ENCODE measurements at regions not wholly inside any gene's neighbourhood (a gene's known extent, or its start where the extent isn't known, plus 50 kb on each side); places are given as distances from the start of the nearest gene placed in this dataset.

- Histone ChIP-seq H3K27me3 (replicated peaks in 1 of 4; ENCODE audit: control extremely low read depth in 1 of 4, control insufficient read depth in 3 of 4, insufficient read depth in 4 of 4, low read length in 3 of 4) (no peaks in the 10 kb centered on the region), H2AFZ (ENCODE audit: insufficient read depth, low read depth, low read length, poor library complexity, severe bottlenecking) (no peak overlapping the region), H3K4me1 (ENCODE audit: control insufficient read depth in 2 of 2, insufficient read depth in 2 of 2, low read length in 2 of 2) (no peaks in the 10 kb centered on the region), H3K4me3 (ENCODE audit: control extremely low read depth in 1 of 5, extremely low read depth in 1 of 5, insufficient read depth in 1 of 5, low read depth in 2 of 5, low read length in 4 of 5) (no peak overlapping the region), H3K9ac (ENCODE audit: low read length) (no peak overlapping the region), H3K79me2 (ENCODE audit: control insufficient read depth, insufficient read depth, low read length) (no peaks in the 10 kb centered on the region), H4K20me1 (ENCODE audit: control insufficient read depth, insufficient read depth, low read length, poor library complexity, severe bottlenecking) (no peaks in the 10 kb centered on the region), H3K4me2 (replicated peaks; ENCODE audit: low read depth, low read length, poor library complexity, severe bottlenecking) (no peak overlapping the region), H3K36me3 (replicated peaks in 1 of 2; ENCODE audit: control extremely low read depth in 1 of 2, control insufficient read depth in 1 of 2, extremely low read depth in 1 of 2, insufficient read depth in 2 of 2, low read length in 1 of 2) (no peaks in the 10 kb centered on the region), H3K27ac (ENCODE audit: low read length in 2 of 2) (no peak overlapping the region), H3K9me3 (ENCODE audit: control extremely low read depth in 1 of 3, control insufficient read depth in 2 of 3, insufficient read depth in 1 of 3, low read length in 2 of 3) (no peaks in the 10 kb centered on the region)
- Mint-ChIP-seq H3K4me1 (no peaks in the 10 kb centered on the region), H3K27me3 (no peaks in the 10 kb centered on the region), H3K4me3 (no peak overlapping the region), H3K9me3 (ENCODE audit: insufficient read depth) (no peaks in the 10 kb centered on the region), H3K27ac (no peak overlapping the region)
- CTCF ChIA-PET: no interaction called here
- POLR2A ChIA-PET: no interaction called here
- ATAC-seq (ENCODE audit: low read depth) (no peak), DNase-seq (no peak)
- TF ChIP-seq CTCF (IDR thresholded peaks at IDR 0.05) (no peak), EZH2 (IDR thresholded peaks at IDR 0.05; ENCODE audit: borderline replicate concordance, insufficient read depth, low read depth, low read length, poor library complexity, severe bottlenecking) (no peak)
- WGBS (ENCODE audit: insufficient coverage): no CpG with 5 or more reads among the region's 1 CpG
- intact Hi-C loops (cut with micrococcal nuclease): no loop called here
Measured at GRCh38 chrX:122703762-122704161, 480.3 kb upstream of the GRIA3 start.

GRCh38 chrX:122739770-122740169 is 444.3 kb upstream of the GRIA3 start:
- no peaks in the 10 kb centered on the region for H3K36me3 ChIP-seq (replicated peaks in 1 of 2; ENCODE audit: control extremely low read depth in 1 of 2, control insufficient read depth in 1 of 2, extremely low read depth in 1 of 2, insufficient read depth in 2 of 2, low read length in 1 of 2)
- no CpG with 5 or more reads among the region's 1 CpG for WGBS (ENCODE audit: insufficient coverage)
- ATAC-seq (ENCODE audit: low read depth) (no peak), DNase-seq (no peak)
- peaks cover 0 to 2% (median 0%) of the 10 kb centered on the region in 3 donors for H3K9me3 ChIP-seq (ENCODE audit: control extremely low read depth in 1 of 3, control insufficient read depth in 2 of 3, insufficient read depth in 1 of 3, low read length in 2 of 3)
- Mint-ChIP-seq H3K27ac (no peak overlapping the region), H3K9me3 (ENCODE audit: insufficient read depth) (no peaks in the 10 kb centered on the region), H3K4me1 (no peaks in the 10 kb centered on the region), H3K27me3 (no peaks in the 10 kb centered on the region), H3K4me3 (no peak overlapping the region)
- intact Hi-C loops (cut with micrococcal nuclease): no loop called here
- H3K79me2 ChIP-seq (ENCODE audit: control insufficient read depth, insufficient read depth, low read length): no peaks in the 10 kb centered on the region
- H3K27me3 ChIP-seq (replicated peaks in 1 of 4; ENCODE audit: control extremely low read depth in 1 of 4, control insufficient read depth in 3 of 4, insufficient read depth in 4 of 4, low read length in 3 of 4): no peaks in the 10 kb centered on the region
- H3K4me2 ChIP-seq (replicated peaks; ENCODE audit: low read depth, low read length, poor library complexity, severe bottlenecking): no peak overlapping the region
- TF ChIP-seq CTCF (IDR thresholded peaks at IDR 0.05) (no peak), EZH2 (IDR thresholded peaks at IDR 0.05; ENCODE audit: borderline replicate concordance, insufficient read depth, low read depth, low read length, poor library complexity, severe bottlenecking) (no peak)
- POLR2A ChIA-PET: no interaction called here
- no peak overlapping the region for H2AFZ ChIP-seq (ENCODE audit: insufficient read depth, low read depth, low read length, poor library complexity, severe bottlenecking)
- H3K4me3 ChIP-seq (ENCODE audit: control extremely low read depth in 1 of 5, extremely low read depth in 1 of 5, insufficient read depth in 1 of 5, low read depth in 2 of 5, low read length in 4 of 5): no peak overlapping the region
- no peak overlapping the region for H3K27ac ChIP-seq (ENCODE audit: low read length in 2 of 2)
- no peak overlapping the region for H3K9ac ChIP-seq (ENCODE audit: low read length)
- no peaks in the 10 kb centered on the region for H3K4me1 ChIP-seq (ENCODE audit: control insufficient read depth in 2 of 2, insufficient read depth in 2 of 2, low read length in 2 of 2)
- CTCF ChIA-PET: no interaction called here
- no peaks in the 10 kb centered on the region for H4K20me1 ChIP-seq (ENCODE audit: control insufficient read depth, insufficient read depth, low read length, poor library complexity, severe bottlenecking)

All from B cell (primary cell).